Activated CD4-positive, alpha-beta T cell treated with anti-CD3 and anti-CD28 coated beads for 36 hours (primary cell): ENCODE measurements at regions not wholly inside any gene's neighbourhood (a gene's known extent, or its start where the extent isn't known, plus 50 kb on each side); places are given as distances from the start of the nearest gene placed in this dataset.

Experiments used
- ATAC-seq: fragments of 200-7000 bp; cut with Tn5 transposase; one replicate; pipeline ENCODE4 v1.10.0; 2021; ENCODE audit warnings: mild to moderate bottlenecking, moderate library complexity
- CTCF ChIA-PET: fragments of 350-600 bp; sonication (Branson Sonifier 250); formaldehyde crosslinking; loops from one replicate; lab custom pipeline; 2021; ENCODE audit warnings: antibody characterized with exemption; lab: Charles Lee
- POLR2A ChIA-PET: fragments of 350-600 bp; sonication (Branson Sonifier 250); formaldehyde crosslinking; loops from one replicate; lab custom pipeline; 2021; ENCODE audit warnings: antibody characterized with exemption, inconsistent platforms; lab: Charles Lee
- DNase-seq: peaks from one replicate; pipeline ENCODE4 v3.0.0-alpha.2; 2020
- H3K27ac Mint-ChIP-seq: one replicate; pipeline ENCODE4 v1.8.0; 2021; ENCODE audit warnings: mixed read lengths
- H3K27me3 Mint-ChIP-seq: one replicate; pipeline ENCODE4 v1.8.0; 2021; ENCODE audit warnings: mixed read lengths
- H3K36me3 Mint-ChIP-seq: one replicate; pipeline ENCODE4 v1.8.0; 2021; ENCODE audit warnings: low read depth, mixed read lengths
- H3K4me1 Mint-ChIP-seq: one replicate; pipeline ENCODE4 v1.8.0; 2021; ENCODE audit warnings: mixed read lengths
- H3K4me3 Mint-ChIP-seq: one replicate; pipeline ENCODE4 v1.8.0; 2021; ENCODE audit warnings: mild to moderate bottlenecking, moderate library complexity, mixed read lengths
- H3K9me3 Mint-ChIP-seq: one replicate; pipeline ENCODE4 v1.8.0; 2021; ENCODE audit warnings: low read depth, mixed read lengths
- intact Hi-C, 2 experiments: fragments of 100-400 bp; cut with DNase I in 1 of 2; cut with micrococcal nuclease in 1 of 2; formaldehyde crosslinking; loops; one replicate each; pipeline versions ENCODE4 v1.14.2 to v1.15.1; 2022 to 2024; cut with DNase I, micrococcal nuclease

DNA sequence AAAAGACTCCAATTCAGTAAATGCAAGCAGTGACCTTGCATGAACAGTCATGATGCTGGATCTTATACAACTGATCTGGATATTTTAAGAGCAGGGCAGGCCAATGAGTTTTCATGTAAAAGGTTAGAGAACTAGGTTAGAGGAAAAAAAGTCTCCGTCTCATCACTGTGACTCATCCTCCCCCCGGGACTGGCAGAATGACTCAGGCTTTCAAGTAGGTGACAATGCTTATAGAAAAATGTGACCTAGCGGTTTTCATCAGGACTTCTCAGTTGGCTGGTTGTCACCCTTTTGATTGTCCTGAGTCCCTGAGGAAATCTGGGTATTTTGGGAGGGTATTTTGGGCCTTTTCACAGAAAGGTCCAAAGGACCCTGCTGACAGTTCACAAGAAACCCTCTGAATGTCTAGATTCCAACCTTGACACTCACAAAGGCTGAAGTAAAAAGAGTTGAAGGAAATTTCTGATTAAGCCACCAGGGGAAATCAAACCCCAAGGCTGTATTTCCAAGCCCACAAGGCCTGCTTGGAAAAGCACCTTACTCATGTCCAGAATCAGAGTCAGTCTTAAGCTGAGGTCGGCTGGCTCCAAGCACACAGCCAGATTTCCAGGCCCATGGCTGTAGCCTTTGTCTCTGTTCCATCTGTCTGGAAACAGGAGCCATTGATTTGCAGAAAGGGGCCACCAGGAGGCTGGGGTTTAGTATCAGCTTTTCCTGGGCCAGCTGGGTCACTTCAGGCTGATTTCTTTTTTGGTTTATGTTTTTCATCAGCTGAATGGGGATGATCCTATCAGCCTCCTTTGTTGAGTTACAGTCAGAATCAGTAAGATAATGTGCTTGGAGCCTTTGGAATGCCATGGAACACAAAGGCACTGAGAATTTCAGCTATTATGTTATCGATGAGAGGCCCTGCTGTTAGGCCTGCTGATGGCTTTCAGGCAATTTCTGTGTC, 226.4 kb upstream of the HABP2 start:
- CTCF ChIA-PET: no interaction called here

DNA sequence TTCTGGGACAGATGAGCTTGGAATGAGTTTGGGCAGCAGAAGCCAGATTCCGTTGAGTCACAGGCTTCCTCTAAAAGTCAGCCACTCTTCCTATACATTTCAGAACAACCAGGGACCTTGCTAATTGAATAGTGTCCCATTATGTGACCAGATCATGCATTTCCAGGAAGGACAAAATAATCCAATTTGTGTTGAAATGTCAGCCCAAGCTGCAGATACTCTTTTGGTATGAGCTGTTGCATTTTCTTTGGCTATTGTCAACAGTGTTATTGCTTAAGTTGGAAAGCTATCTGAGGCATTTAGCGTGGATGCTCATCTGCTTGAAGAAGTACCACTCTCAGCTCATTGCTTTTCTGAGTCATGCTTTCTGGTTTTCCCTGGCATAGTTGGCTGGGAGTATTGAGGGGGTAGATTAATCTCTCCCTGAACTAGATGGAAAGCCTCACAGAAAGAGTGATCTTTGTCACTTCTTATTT, 223.7 kb upstream of the HABP2 start:
- Mint-ChIP-seq H3K4me1 (peaks cover 7% of the 10 kb centered on the region), H3K27ac (no peak overlapping the region), H3K27me3 (peaks cover 10% of the 10 kb centered on the region), H3K4me3 (no peak overlapping the region), H3K9me3 (peaks cover 2% of the 10 kb centered on the region), H3K36me3 (no peaks in the 10 kb centered on the region)
- intact Hi-C loops: loop anchor here in 1 of 2 experiments (5.0 kb wide), 1 partner anchor 322 kb away; no protein-coding TSS in a partner anchor
- DNase-seq (no peak), ATAC-seq (no peak)
- POLR2A ChIA-PET: no interaction called here
- CTCF ChIA-PET: interaction anchor here (0.5 to 1.4 kb wide), 2 partner anchors 14 to 202 kb away, joined by 3 to 6 read pairs; no protein-coding TSS in a partner anchor

More for the DNA sequence above, 226.4 kb upstream of the HABP2 start:
- peaks cover 7% of the 10 kb centered on the region for H3K4me1 Mint-ChIP-seq
- ATAC-seq (peak; percentile 95), DNase-seq (peak; percentile 71)
- intact Hi-C loops: loop anchor here in 1 of 2 experiments (1.0 to 5.0 kb wide), 2 partner anchors 100 to 319 kb away; no protein-coding TSS in a partner anchor
- no peaks in the 10 kb centered on the region for H3K36me3 Mint-ChIP-seq
- H3K27ac Mint-ChIP-seq: no peak overlapping the region
- POLR2A ChIA-PET: no interaction called here
- H3K4me3 Mint-ChIP-seq: no peak overlapping the region
- H3K9me3 Mint-ChIP-seq: no peaks in the 10 kb centered on the region
- H3K27me3 Mint-ChIP-seq: peaks cover 10% of the 10 kb centered on the region

DNA sequence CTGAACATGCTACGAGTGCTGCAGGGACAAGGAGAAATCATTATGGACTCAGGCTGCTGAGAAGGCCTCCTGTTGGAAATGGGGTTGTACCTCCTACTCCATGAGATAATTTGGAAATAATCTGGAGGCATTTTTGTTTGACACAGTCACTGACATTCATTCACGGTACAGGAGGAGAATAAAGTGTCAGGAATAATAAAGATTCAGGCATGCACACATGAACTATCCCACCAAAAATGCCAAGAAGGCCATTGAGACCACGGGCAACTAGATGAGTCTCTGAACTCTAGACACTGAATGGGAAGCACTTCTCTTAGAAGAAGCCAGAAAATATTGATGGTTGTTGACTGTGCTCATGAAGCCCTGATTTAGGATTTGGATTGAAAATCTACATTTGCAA, 220.9 kb upstream of the HABP2 start:
- intact Hi-C loops: no loop called here
- Mint-ChIP-seq H3K9me3 (peaks cover 5% of the 10 kb centered on the region), H3K4me1 (no peaks in the 10 kb centered on the region), H3K27ac (no peak overlapping the region), H3K36me3 (no peaks in the 10 kb centered on the region), H3K27me3 (peaks cover 12% of the 10 kb centered on the region), H3K4me3 (no peak overlapping the region)
- ATAC-seq (no peak), DNase-seq (no peak)
- CTCF ChIA-PET: no interaction called here
- POLR2A ChIA-PET: no interaction called here

DNA sequence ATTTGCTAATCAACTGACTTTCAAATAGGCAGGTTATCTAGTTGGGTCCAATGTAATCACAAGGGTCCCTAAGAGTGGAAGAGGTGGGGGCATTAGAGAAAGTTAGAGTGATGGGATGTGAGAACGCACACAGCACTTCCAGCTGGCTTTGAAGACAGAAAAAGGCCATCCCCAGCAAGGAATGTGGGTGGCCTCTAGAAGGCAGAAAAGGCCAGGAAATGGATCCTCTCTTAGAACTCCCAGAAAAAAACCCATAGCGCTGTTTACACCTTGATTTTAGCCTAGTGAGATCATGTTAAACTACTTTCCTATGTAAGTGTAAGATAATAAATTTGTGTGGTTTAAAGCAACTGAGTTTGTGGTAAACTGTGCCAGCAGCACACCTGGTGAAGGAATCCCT, 219.5 kb upstream of the HABP2 start:
- Mint-ChIP-seq H3K27ac (no peak overlapping the region), H3K27me3 (peaks cover 9% of the 10 kb centered on the region), H3K4me3 (no peak overlapping the region), H3K4me1 (no peaks in the 10 kb centered on the region), H3K9me3 (peaks cover 5% of the 10 kb centered on the region), H3K36me3 (no peaks in the 10 kb centered on the region)
- POLR2A ChIA-PET: no interaction called here
- CTCF ChIA-PET: no interaction called here
- intact Hi-C loops: no loop called here
- no peak for ATAC-seq
- no peak for DNase-seq

DNA sequence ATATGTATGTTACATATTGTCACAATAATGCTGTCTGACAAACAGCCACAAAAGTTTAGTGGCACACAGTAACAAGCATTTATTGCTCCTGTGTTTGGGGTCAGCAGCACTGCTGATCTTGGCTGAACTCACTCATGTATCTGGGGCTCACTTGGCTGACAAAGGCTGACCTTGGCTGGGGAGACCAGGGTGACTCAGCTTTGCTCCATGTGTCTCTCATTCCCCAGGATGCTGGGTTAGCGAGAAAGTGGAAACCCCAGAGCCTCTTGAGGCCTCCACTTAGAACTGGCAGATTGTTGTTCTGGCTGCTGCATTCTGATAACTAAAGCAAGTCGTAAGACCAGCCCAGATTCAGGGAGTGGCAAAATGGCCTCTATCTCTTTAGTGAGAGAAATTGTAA, 217.3 kb upstream of the HABP2 start:
- ATAC-seq: no peak
- intact Hi-C loops: no loop called here
- peaks cover 5% of the 10 kb centered on the region for H3K27me3 Mint-ChIP-seq
- ChIA-PET POLR2A (no interaction called here), CTCF (no interaction called here)
- no peak for DNase-seq
- H3K4me3 Mint-ChIP-seq: no peak overlapping the region
- no peaks in the 10 kb centered on the region for H3K36me3 Mint-ChIP-seq
- peaks cover 5% of the 10 kb centered on the region for H3K9me3 Mint-ChIP-seq
- no peak overlapping the region for H3K27ac Mint-ChIP-seq
- H3K4me1 Mint-ChIP-seq: no peaks in the 10 kb centered on the region

DNA sequence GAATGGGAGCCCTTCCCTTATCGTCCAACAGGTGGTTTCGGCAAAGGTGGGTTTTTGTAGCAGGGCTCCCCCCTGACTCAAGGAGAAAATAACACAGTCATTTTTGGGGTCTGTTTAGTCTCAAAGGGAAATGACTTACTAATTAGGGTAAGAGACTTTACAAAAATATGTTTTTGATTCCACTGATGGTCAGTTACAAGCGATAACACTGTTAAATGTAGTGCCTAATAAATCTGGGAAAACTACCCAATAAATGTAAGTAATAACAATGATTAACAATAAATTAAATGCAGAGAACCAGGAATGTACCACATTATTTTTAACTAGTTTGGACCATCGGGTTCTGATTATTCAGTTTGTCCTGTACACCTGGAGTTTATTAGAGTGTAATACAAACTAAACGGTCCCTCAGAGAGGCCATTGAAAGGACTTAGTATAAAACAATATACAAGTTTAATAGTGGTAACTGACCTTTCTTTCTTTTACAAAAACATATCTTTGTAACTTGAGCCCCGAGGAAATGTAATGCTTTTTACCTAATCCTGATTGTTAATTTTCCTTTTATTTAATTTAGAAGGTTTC, 216.2 kb upstream of the HABP2 start:
- POLR2A ChIA-PET: no interaction called here
- Mint-ChIP-seq H3K9me3 (peaks cover 5% of the 10 kb centered on the region), H3K4me1 (no peaks in the 10 kb centered on the region), H3K4me3 (no peak overlapping the region), H3K27me3 (peaks cover 5% of the 10 kb centered on the region), H3K27ac (no peak overlapping the region), H3K36me3 (no peaks in the 10 kb centered on the region)
- CTCF ChIA-PET: no interaction called here
- intact Hi-C loops: no loop called here
- ATAC-seq: no peak
- DNase-seq: no peak

DNA sequence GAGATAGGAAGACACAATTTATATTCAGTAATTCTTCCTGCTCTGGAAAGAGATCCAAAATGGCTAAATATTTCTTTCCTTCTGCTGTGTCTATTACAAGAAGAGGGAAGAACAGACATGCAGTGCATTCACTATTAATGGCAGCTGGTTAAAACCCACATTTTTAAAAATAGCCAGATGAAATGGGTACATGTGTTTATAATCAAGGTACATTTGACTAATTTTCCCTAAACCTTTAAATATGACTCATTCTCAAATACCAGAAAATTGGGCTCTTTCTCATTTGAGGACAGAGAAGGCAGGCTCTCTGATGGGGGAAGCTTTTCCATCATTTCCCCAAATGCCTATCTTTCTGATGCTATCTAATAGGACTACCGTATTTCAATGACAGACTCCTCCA, 215.7 kb upstream of the HABP2 start:
- DNase-seq: no peak
- CTCF ChIA-PET: no interaction called here
- H3K9me3 Mint-ChIP-seq: peaks cover 5% of the 10 kb centered on the region
- H3K4me3 Mint-ChIP-seq: no peak overlapping the region
- no peaks in the 10 kb centered on the region for H3K36me3 Mint-ChIP-seq
- H3K4me1 Mint-ChIP-seq: no peaks in the 10 kb centered on the region
- H3K27me3 Mint-ChIP-seq: peaks cover 5% of the 10 kb centered on the region
- H3K27ac Mint-ChIP-seq: no peak overlapping the region
- POLR2A ChIA-PET: no interaction called here
- no peak for ATAC-seq
- intact Hi-C loops: no loop called here

DNA sequence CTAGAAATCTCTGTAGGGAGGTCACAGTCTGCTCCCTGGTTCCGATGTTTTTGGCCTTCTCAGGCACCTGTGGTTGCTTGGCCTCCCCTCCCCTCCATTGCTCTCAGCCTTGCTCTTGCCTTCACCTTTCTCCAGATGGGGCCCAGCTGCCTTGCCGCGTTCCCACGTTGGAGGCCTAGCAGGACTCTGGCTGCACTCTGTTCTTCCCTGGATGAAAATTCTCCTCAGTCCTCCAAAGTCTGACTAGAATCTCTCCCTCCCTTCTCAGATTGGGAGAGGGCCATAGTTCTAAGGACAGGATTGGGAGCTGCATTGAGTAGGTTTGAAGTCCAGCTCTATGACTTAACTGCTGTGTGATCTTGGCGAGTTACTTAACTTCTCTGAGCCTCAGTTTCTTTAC, 213.7 kb upstream of the HABP2 start:
- peaks cover 5% of the 10 kb centered on the region for H3K27me3 Mint-ChIP-seq
- intact Hi-C loops: no loop called here
- ChIA-PET CTCF (interaction anchor here (0.6 to 1.1 kb wide), 3 partner anchors 20 to 883 kb away, joined by 3 to 4 read pairs (median 3); no protein-coding TSS in a partner anchor), POLR2A (no interaction called here)
- no peaks in the 10 kb centered on the region for H3K36me3 Mint-ChIP-seq
- no peak for DNase-seq
- ATAC-seq: no peak
- peaks cover 3% of the 10 kb centered on the region for H3K9me3 Mint-ChIP-seq
- H3K4me1 Mint-ChIP-seq: no peaks in the 10 kb centered on the region
- H3K4me3 Mint-ChIP-seq: no peak overlapping the region
- H3K27ac Mint-ChIP-seq: no peak overlapping the region

DNA sequence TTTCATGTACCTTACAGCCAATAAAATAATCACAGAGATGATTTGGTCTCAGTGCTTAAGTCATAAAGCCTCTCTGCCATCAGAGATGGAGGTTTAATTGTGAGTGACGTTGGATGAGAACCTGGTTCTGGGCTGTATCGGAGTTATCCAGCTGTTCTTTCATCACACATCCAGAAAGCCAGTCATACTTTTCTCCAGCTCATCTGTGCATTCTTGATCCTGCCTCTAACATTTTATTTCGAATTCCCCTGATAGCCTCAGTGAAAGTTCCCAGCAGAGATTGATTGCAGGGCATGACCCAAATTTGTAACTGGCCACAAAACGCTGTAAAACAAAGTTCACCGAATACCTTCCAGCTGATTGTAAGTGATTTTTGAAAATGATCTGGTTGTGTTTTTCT, 212.6 kb upstream of the HABP2 start:
- no peak for DNase-seq
- no peaks in the 10 kb centered on the region for H3K36me3 Mint-ChIP-seq
- peaks cover 2% of the 10 kb centered on the region for H3K27me3 Mint-ChIP-seq
- no peaks in the 10 kb centered on the region for H3K4me1 Mint-ChIP-seq
- no peaks in the 10 kb centered on the region for H3K9me3 Mint-ChIP-seq
- ChIA-PET CTCF (no interaction called here), POLR2A (no interaction called here)
- H3K27ac Mint-ChIP-seq: no peak overlapping the region
- intact Hi-C loops: no loop called here
- H3K4me3 Mint-ChIP-seq: no peak overlapping the region
- no peak for ATAC-seq

DNA sequence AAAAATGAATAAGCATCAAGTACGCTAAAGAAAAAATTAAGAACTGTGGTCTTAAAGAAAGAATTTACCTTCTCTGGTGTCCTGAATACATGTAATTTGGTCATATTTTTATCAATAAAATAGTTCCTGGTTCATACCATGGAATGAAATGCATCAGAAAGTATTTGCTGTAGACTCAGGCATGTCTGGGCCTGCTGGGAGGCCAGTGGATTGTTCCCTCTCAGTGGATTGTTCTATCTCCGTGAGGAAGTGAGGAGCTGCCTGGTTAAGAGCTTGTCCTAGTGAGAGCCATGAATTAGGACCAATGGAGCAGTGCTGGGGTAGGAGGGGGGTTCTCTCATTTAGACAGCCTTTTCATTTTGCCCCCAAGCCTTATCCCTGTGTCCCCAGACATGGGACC, 211.7 kb upstream of the HABP2 start:
- H3K27me3 Mint-ChIP-seq: peaks cover 2% of the 10 kb centered on the region
- H3K36me3 Mint-ChIP-seq: no peaks in the 10 kb centered on the region
- no peaks in the 10 kb centered on the region for H3K9me3 Mint-ChIP-seq
- DNase-seq: no peak
- H3K4me1 Mint-ChIP-seq: no peaks in the 10 kb centered on the region
- intact Hi-C loops: no loop called here
- CTCF ChIA-PET: no interaction called here
- no peak overlapping the region for H3K4me3 Mint-ChIP-seq
- no peak overlapping the region for H3K27ac Mint-ChIP-seq
- POLR2A ChIA-PET: no interaction called here
- no peak for ATAC-seq

DNA sequence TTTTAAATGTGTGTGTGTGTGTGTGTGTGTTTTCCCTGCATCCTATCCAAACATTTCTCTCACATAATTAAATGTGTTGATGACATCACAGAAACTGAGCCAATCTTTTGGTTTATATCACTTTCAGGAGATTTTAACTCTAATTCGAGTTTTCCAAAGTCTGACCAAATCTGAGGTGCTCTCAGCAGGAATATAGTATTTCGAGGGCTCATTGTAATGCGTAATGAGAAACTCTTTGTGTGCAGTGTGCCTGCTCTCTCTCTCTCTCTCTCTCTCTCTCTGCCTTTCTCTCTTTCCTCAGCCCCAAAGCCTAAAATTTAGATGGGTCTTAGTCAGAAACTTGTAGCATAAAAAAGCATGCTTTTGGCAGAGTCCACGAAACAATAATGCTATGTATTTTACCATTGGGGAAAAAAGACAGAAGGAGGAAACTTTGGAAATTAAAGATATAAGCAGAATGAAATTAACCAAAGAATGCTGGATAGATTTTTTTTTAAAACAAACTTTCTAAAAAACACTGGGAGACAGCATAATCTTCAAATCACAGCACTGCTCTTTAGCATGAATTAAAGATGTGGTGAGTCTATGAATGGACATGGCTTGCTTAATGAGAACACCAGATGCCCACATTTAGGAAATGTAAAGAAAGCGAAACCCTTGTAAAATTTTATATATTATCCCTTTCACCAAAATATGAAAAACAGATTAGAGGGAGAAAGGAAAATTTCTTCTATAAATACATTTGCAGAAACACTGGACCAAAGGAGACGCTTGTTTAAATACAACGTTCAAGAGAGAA, 206.8 kb upstream of the HABP2 start:
- Mint-ChIP-seq H3K4me1 (no peaks in the 10 kb centered on the region), H3K4me3 (no peak overlapping the region), H3K9me3 (no peaks in the 10 kb centered on the region), H3K27me3 (peaks cover 4% of the 10 kb centered on the region), H3K36me3 (no peaks in the 10 kb centered on the region), H3K27ac (no peak overlapping the region)
- ChIA-PET CTCF (no interaction called here), POLR2A (no interaction called here)
- DNase-seq: no peak
- ATAC-seq: no peak
- intact Hi-C loops: no loop called here
